DOHH2 (cell line): ENCODE measurements at regions not wholly inside any gene's neighbourhood (a gene's known extent, or its start where the extent isn't known, plus 50 kb on each side); places are given as distances from the start of the nearest gene placed in this dataset.

Experiments
- H3F3A ChIP-seq: fragments of 200-600 bp; sonication (generic), shearing (Covaris generic); 2 replicates; pipeline ENCODE4 v1.6.0; 2016; ENCODE audit warnings: antibody characterized with exemption, mild to moderate bottlenecking; ENCODE audit not compliant: control insufficient read depth, insufficient read depth
- H3K27ac ChIP-seq: fragments of 200-600 bp; sonication (generic); 2 replicates; pipeline ENCODE4 v1.5.1; 2014; ENCODE audit warnings: low read depth, mild to moderate bottlenecking, low read length, moderate library complexity
- H3K27me3 ChIP-seq: fragments of 200-600 bp; sonication (generic); 2 replicates; pipeline ENCODE4 v1.6.1; 2014; ENCODE audit warnings: mild to moderate bottlenecking, low read length, mixed read lengths; ENCODE audit not compliant: control insufficient read depth
- H3K36me3 ChIP-seq: fragments of 200-600 bp; sonication (generic); 2 replicates; pipeline ENCODE4 v1.6.1; 2014; ENCODE audit warnings: mild to moderate bottlenecking, low read length, moderate library complexity, mixed read lengths; ENCODE audit not compliant: control insufficient read depth
- H3K4me1 ChIP-seq: fragments of 200-600 bp; sonication (generic); 2 replicates; pipeline ENCODE4 v1.6.1; 2014; ENCODE audit warnings: mild to moderate bottlenecking, low read length, mixed read lengths; ENCODE audit not compliant: control insufficient read depth
- H3K4me2 ChIP-seq: fragments of 200-600 bp; sonication (generic); 2 replicates; pipeline ENCODE4 v1.6.0; 2014; ENCODE audit warnings: mild to moderate bottlenecking, low read length, moderate library complexity
- H3K4me3 ChIP-seq: fragments of 200-600 bp; sonication (generic); 2 replicates; pipeline ENCODE4 v1.5.1; 2014; ENCODE audit warnings: mild to moderate bottlenecking, low read length, mixed read lengths
- H3K79me2 ChIP-seq: fragments of 200-600 bp; sonication (generic); 2 replicates; pipeline ENCODE4 v1.6.1; 2014; ENCODE audit warnings: mild to moderate bottlenecking, low read length, mixed read lengths; ENCODE audit not compliant: control insufficient read depth
- H3K9me2 ChIP-seq: fragments of 200-600 bp; sonication (generic); replicated peaks from 2 replicates; pipeline ENCODE4 v1.6.1; 2014; ENCODE audit warnings: mild to moderate bottlenecking, low read length, mixed read lengths; ENCODE audit not compliant: control insufficient read depth
- H3K9me3 ChIP-seq: fragments of 200-600 bp; sonication (generic); 2 replicates; pipeline ENCODE4 v1.6.1; 2014; ENCODE audit warnings: antibody characterized with exemption, low read length, mixed read lengths; ENCODE audit not compliant: control insufficient read depth, insufficient read depth
- H4K20me1 ChIP-seq: fragments of 200-600 bp; sonication (generic); 2 replicates; pipeline ENCODE4 v1.6.0; 2014; ENCODE audit warnings: low read depth, mild to moderate bottlenecking, antibody characterized with exemption, low read length, moderate library complexity; ENCODE audit not compliant: control insufficient read depth, insufficient read depth
- CTCF ChIP-seq: fragments of 200-600 bp; sonication (generic); IDR thresholded peaks from one replicate; pipeline ENCODE4 v1.5.1; 2014; ENCODE audit warnings: antibody characterized with exemption, mild to moderate bottlenecking, low read depth, low read length; ENCODE audit not compliant: poor library complexity, severe bottlenecking
- EZH2phosphoT487 ChIP-seq: fragments of 200-600 bp; sonication (generic); IDR thresholded peaks from 2 replicates; pipeline ENCODE4 v1.6.1; 2017; ENCODE audit warnings: borderline replicate concordance, mild to moderate bottlenecking, antibody characterized with exemption, low read length, moderate library complexity, mixed read lengths

- H3K9me2 ChIP-seq: no peaks in the 10 kb centered on the region
- no peak overlapping the region for H3K4me2 ChIP-seq
- no peak overlapping the region for H3K4me3 ChIP-seq
- no peaks in the 10 kb centered on the region for H3F3A ChIP-seq
- no peaks in the 10 kb centered on the region for H3K79me2 ChIP-seq
- TF ChIP-seq CTCF: no peak
- H3K27me3 ChIP-seq: no peaks in the 10 kb centered on the region
- no peaks in the 10 kb centered on the region for H3K9me3 ChIP-seq
- H4K20me1 ChIP-seq: no peaks in the 10 kb centered on the region
- H3K27ac ChIP-seq: no peak overlapping the region
- no peaks in the 10 kb centered on the region for H3K4me1 ChIP-seq
- H3K36me3 ChIP-seq: no peaks in the 10 kb centered on the region
Observed at GRCh38 chr1:187146388-187146787, 317.6 kb downstream of the PLA2G4A start.

GRCh38 chr1:187151555-187151954 lies 322.8 kb downstream of the PLA2G4A start:
- H3F3A ChIP-seq: no peaks in the 10 kb centered on the region
- no peak overlapping the region for H3K4me2 ChIP-seq
- H3K9me3 ChIP-seq: no peaks in the 10 kb centered on the region
- no peak overlapping the region for H3K4me3 ChIP-seq
- H3K27ac ChIP-seq: no peak overlapping the region
- no peaks in the 10 kb centered on the region for H3K36me3 ChIP-seq
- no peak for TF ChIP-seq EZH2phosphoT487
- TF ChIP-seq CTCF: no peak
- no peaks in the 10 kb centered on the region for H3K9me2 ChIP-seq
- H3K79me2 ChIP-seq: no peaks in the 10 kb centered on the region
- no peaks in the 10 kb centered on the region for H4K20me1 ChIP-seq
- no peaks in the 10 kb centered on the region for H3K4me1 ChIP-seq
- no peaks in the 10 kb centered on the region for H3K27me3 ChIP-seq

- H4K20me1 ChIP-seq: no peaks in the 10 kb centered on the region
- H3K9me3 ChIP-seq: no peaks in the 10 kb centered on the region
- H3K36me3 ChIP-seq: no peaks in the 10 kb centered on the region
- H3K4me1 ChIP-seq: no peaks in the 10 kb centered on the region
- H3K4me3 ChIP-seq: no peak overlapping the region
- no peaks in the 10 kb centered on the region for H3K9me2 ChIP-seq
- no peaks in the 10 kb centered on the region for H3K27me3 ChIP-seq
- TF ChIP-seq EZH2phosphoT487 (no peak), CTCF (no peak)
- no peak overlapping the region for H3K27ac ChIP-seq
- no peak overlapping the region for H3K4me2 ChIP-seq
- H3K79me2 ChIP-seq: no peaks in the 10 kb centered on the region
- no peaks in the 10 kb centered on the region for H3F3A ChIP-seq
Observed at GRCh38 chr1:187153047-187153446, 324.3 kb downstream of the PLA2G4A start.

GRCh38 chr1:187157115-187157514 lies 328.4 kb downstream of the PLA2G4A start:
- H3K36me3 ChIP-seq: no peaks in the 10 kb centered on the region
- H3K79me2 ChIP-seq: no peaks in the 10 kb centered on the region
- no peaks in the 10 kb centered on the region for H3K4me1 ChIP-seq
- no peaks in the 10 kb centered on the region for H3K9me3 ChIP-seq
- no peaks in the 10 kb centered on the region for H4K20me1 ChIP-seq
- no peaks in the 10 kb centered on the region for H3K9me2 ChIP-seq
- no peak overlapping the region for H3K4me3 ChIP-seq
- no peaks in the 10 kb centered on the region for H3F3A ChIP-seq
- H3K27ac ChIP-seq: no peak overlapping the region
- H3K27me3 ChIP-seq: no peaks in the 10 kb centered on the region
- TF ChIP-seq CTCF (no peak), EZH2phosphoT487 (no peak)
- no peak overlapping the region for H3K4me2 ChIP-seq
